Skeletal muscle satellite cell (primary cell): ENCODE measurements at regions not wholly inside any gene's neighbourhood (a gene's known extent, or its start where the extent isn't known, plus 50 kb on each side); places are given as distances from the start of the nearest gene placed in this dataset.

Source experiments
- H3K27me3 ChIP-seq: 2 replicates; pipeline ENCODE4 v1.7.0; 2013; ENCODE audit warnings: low read length; ENCODE audit not compliant: control insufficient read depth, insufficient read depth
- H3K36me3 ChIP-seq: 2 replicates; pipeline ENCODE4 v1.7.0; 2013; ENCODE audit warnings: mild to moderate bottlenecking, control low read depth, low read length; ENCODE audit not compliant: insufficient read depth
- H3K4me1 ChIP-seq: 2 replicates; pipeline ENCODE4 v1.7.0; 2013; ENCODE audit warnings: low read length; ENCODE audit not compliant: control insufficient read depth, insufficient read depth
- H3K4me2 ChIP-seq: 2 replicates; pipeline ENCODE4 v1.7.0; 2013; ENCODE audit warnings: mild to moderate bottlenecking, low read length
- H3K4me3 ChIP-seq: 2 replicates; pipeline ENCODE4 v1.7.0; 2013; ENCODE audit warnings: low read length
- H3K9ac ChIP-seq: 2 replicates; pipeline ENCODE4 v1.7.0; 2013; ENCODE audit warnings: mild to moderate bottlenecking, low read depth, low read length, moderate library complexity
- H3K9me3 ChIP-seq: replicated peaks from 2 replicates; pipeline ENCODE4 v1.7.0; 2013; ENCODE audit warnings: mild to moderate bottlenecking, control low read depth, low read length

DNA sequence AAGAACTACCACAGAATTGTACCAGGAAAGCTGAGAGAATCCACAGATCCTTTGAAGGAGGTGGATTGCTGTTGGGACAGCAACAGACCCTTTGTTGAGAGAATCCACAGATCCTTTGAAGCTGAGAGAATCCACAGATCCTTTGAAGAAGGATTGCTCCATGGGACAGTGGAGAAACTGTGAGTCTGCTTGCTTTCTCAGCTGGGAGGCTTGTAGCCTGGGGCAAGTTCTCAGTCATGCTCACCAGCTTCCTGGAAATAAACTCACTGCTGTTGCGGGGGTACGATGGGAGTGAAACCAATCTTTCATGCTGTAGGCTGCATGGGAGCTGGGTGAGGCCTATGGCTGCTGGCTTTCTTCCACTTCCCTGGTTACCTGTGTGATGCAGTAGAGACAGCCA is 106.3 kb downstream of the C7orf25 start:
- H3K4me3 ChIP-seq, result no peak overlapping the region
- no peaks in the 10 kb centered on the region for H3K9me3 ChIP-seq
- H3K4me1 ChIP-seq, result no peaks in the 10 kb centered on the region
- H3K9ac ChIP-seq, result no peak overlapping the region
- no peaks in the 10 kb centered on the region for H3K36me3 ChIP-seq
- H3K27me3 ChIP-seq, result no peaks in the 10 kb centered on the region
- no peak overlapping the region for H3K4me2 ChIP-seq

DNA sequence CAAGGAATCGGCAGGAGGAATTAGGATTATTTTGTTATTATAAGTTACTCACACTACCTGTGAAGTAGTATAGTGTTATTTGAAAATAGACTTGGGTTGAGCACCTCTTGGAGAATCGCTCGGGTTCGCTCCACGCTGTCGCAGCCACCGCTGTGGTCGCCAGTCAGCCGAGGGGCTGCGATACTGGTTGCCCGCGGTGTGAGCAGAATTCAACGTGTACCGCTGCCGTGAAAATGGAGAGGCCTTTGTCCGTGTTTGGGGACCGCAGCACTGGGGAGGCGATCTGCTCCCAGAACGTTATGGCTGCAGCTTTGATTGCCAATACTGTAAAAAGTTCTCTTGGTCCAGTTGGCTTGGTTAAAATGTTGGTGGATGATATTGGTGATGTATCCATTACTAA is 117.2 kb downstream of the C7orf25 start:
- Histone ChIP-seq H3K9ac (no peak overlapping the region), H3K4me1 (no peaks in the 10 kb centered on the region), H3K36me3 (no peaks in the 10 kb centered on the region), H3K4me2 (no peak overlapping the region), H3K4me3 (no peak overlapping the region), H3K9me3 (no peaks in the 10 kb centered on the region), H3K27me3 (no peaks in the 10 kb centered on the region)

DNA sequence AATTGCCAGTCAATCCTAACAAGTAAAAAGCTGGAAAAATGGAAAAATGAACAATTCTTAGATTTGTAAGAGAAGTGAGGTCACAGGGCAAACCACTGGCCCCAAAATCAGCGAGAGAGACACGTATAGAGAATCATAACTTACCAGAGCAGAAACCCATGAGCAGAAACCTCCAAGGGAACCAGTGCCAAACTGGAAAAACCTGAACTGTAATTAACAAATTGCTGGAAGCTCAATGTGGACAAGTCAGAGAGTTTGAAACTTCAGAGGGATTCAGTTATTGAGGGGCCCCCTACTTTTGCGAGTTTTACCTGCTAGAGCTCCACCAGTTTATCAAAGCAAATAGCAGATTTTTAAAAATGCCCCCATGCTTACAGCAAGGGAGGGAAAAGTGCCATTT is 119.0 kb downstream of the C7orf25 start:
- Histone ChIP-seq H3K36me3 (no peaks in the 10 kb centered on the region), H3K4me2 (no peak overlapping the region), H3K4me3 (no peak overlapping the region), H3K4me1 (no peaks in the 10 kb centered on the region), H3K9ac (no peak overlapping the region), H3K9me3 (no peaks in the 10 kb centered on the region), H3K27me3 (no peaks in the 10 kb centered on the region)

GRCh38 chr7:42790196-42790595 is 121.7 kb downstream of the C7orf25 start:
- Histone ChIP-seq H3K9ac (no peak overlapping the region), H3K36me3 (no peaks in the 10 kb centered on the region)

GRCh38 chr7:42774436-42774835 is 137.4 kb downstream of the C7orf25 start:
- Histone ChIP-seq H3K9me3 (no peaks in the 10 kb centered on the region), H3K4me2 (no peak overlapping the region), H3K36me3 (no peaks in the 10 kb centered on the region), H3K4me1 (no peaks in the 10 kb centered on the region), H3K9ac (no peak overlapping the region), H3K27me3 (no peaks in the 10 kb centered on the region), H3K4me3 (no peak overlapping the region)

More at GRCh38 chr7:42790196-42790595, 121.7 kb downstream of the C7orf25 start:
- Histone ChIP-seq H3K9me3 (no peaks in the 10 kb centered on the region), H3K4me2 (no peak overlapping the region), H3K4me1 (no peaks in the 10 kb centered on the region), H3K27me3 (no peaks in the 10 kb centered on the region), H3K4me3 (no peak overlapping the region)

GRCh38 chr7:42770114-42770513 is 141.8 kb downstream of the C7orf25 start:
- H3K9ac ChIP-seq, result no peak overlapping the region
- no peaks in the 10 kb centered on the region for H3K9me3 ChIP-seq
- no peaks in the 10 kb centered on the region for H3K36me3 ChIP-seq
- H3K4me2 ChIP-seq, result no peak overlapping the region
- H3K4me1 ChIP-seq, result no peaks in the 10 kb centered on the region
- no peak overlapping the region for H3K4me3 ChIP-seq
- no peaks in the 10 kb centered on the region for H3K27me3 ChIP-seq

DNA sequence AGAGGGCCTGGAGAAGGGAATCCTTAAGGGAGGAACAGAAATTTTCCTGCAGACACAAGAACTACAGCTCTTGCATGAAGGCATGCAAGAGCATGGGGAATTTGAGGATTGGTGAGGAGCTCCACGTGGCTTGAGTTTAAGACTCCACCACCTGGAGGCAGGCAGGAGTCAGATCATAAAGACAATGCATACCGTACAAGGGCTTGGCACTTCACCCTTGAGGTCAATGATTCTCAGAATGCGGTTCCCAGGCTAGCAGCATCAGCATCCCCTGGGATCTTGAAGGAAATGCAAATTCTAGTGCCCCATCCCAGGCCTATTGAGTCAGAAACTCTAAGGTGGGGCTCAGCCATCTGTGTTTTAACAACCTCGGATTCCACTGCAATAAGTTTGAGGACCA is 143.8 kb downstream of the C7orf25 start:
- Histone ChIP-seq H3K36me3 (no peaks in the 10 kb centered on the region), H3K9me3 (no peaks in the 10 kb centered on the region), H3K4me1 (no peaks in the 10 kb centered on the region), H3K4me2 (no peak overlapping the region), H3K4me3 (no peak overlapping the region), H3K27me3 (no peaks in the 10 kb centered on the region), H3K9ac (no peak overlapping the region)

DNA sequence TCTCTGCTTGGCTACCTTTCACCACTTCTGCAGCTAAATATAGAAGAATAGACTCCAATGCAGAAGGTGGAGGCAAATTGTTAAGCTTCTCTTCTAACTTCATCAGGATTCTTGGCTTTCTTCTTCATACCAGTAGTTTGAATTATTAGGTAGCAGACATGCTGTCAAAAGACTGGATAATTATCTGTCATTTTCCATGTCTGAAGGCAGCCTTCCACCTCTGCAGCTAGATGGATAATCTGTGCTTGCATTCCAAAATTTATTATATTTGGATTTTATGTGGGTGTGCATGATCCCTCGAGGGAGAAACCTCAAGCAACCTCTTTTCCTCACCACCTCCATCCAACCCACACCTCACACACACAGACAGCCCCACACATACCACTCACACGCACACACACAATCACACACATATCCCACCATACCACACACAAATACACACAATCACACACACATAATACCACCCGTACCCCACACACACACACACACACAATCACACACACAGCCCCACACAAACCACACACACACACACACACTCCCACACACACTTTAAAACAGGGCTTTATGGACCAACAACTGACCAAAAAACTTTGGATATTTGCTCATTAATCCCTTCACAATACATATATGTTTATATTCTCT is 145.0 kb downstream of the C7orf25 start:
- Histone ChIP-seq H3K9ac (no peak overlapping the region), H3K36me3 (no peaks in the 10 kb centered on the region), H3K4me3 (no peak overlapping the region), H3K27me3 (no peaks in the 10 kb centered on the region), H3K9me3 (no peaks in the 10 kb centered on the region), H3K4me2 (no peak overlapping the region), H3K4me1 (no peaks in the 10 kb centered on the region)

GRCh38 chr7:42765931-42766330 is 145.9 kb downstream of the C7orf25 start:
- H3K36me3 ChIP-seq, result no peaks in the 10 kb centered on the region
- no peaks in the 10 kb centered on the region for H3K9me3 ChIP-seq
- no peak overlapping the region for H3K4me3 ChIP-seq
- no peaks in the 10 kb centered on the region for H3K4me1 ChIP-seq
- H3K4me2 ChIP-seq, result no peak overlapping the region
- H3K27me3 ChIP-seq, result no peaks in the 10 kb centered on the region
- no peak overlapping the region for H3K9ac ChIP-seq

- Histone ChIP-seq H3K36me3 (no peaks in the 10 kb centered on the region), H3K9me3 (no peaks in the 10 kb centered on the region), H3K4me3 (no peak overlapping the region), H3K4me1 (no peaks in the 10 kb centered on the region), H3K9ac (no peak overlapping the region), H3K4me2 (no peak overlapping the region), H3K27me3 (no peaks in the 10 kb centered on the region)
Observed at GRCh38 chr7:42763137-42763551, 148.7 kb downstream of the C7orf25 start.

GRCh38 chr7:42761486-42761885 is 150.4 kb downstream of the C7orf25 start:
- Histone ChIP-seq H3K9me3 (no peaks in the 10 kb centered on the region), H3K4me2 (no peak overlapping the region), H3K9ac (no peak overlapping the region), H3K4me1 (no peaks in the 10 kb centered on the region), H3K4me3 (no peak overlapping the region), H3K27me3 (no peaks in the 10 kb centered on the region), H3K36me3 (no peaks in the 10 kb centered on the region)

- H3K4me1 ChIP-seq, result no peaks in the 10 kb centered on the region
- no peaks in the 10 kb centered on the region for H3K9me3 ChIP-seq
- no peaks in the 10 kb centered on the region for H3K36me3 ChIP-seq
- H3K4me3 ChIP-seq, result no peak overlapping the region
- H3K27me3 ChIP-seq, result no peaks in the 10 kb centered on the region
- H3K4me2 ChIP-seq, result no peak overlapping the region
- H3K9ac ChIP-seq, result no peak overlapping the region
Observed at GRCh38 chr7:42758124-42758523, 153.7 kb downstream of the C7orf25 start.
